Astrocyte of the cerebellum (primary cell): ENCODE measurements at regions not wholly inside any gene's neighbourhood (a gene's known extent, or its start where the extent isn't known, plus 50 kb on each side); places are given as distances from the start of the nearest gene placed in this dataset.

Experiments
- DNase-seq: peaks from one replicate; pipeline ENCODE4 v3.0.0-alpha.2; 2011; ENCODE audit warnings: low read depth
- H3K4me3 ChIP-seq: 2 replicates; pipeline ENCODE4 v1.5.1; 2011; ENCODE audit warnings: mild to moderate bottlenecking, low read depth, low read length, moderate library complexity
- in situ Hi-C: cut with HindIII; loops from 2 replicates; pipeline ENCODE4 v1.10.0; 2017; ENCODE audit warnings: low sequenced_read_pairs
- TF ChIP-seq, protein P1 (sequence below): IDR thresholded peaks from 2 replicates; pipeline ENCODE4 v1.5.1; 2012; ENCODE audit warnings: low read length, low read depth, moderate library complexity, mild to moderate bottlenecking; ENCODE audit errors: missing control alignments

- no peak for DNase-seq
- TF ChIP-seq, protein P1, sequence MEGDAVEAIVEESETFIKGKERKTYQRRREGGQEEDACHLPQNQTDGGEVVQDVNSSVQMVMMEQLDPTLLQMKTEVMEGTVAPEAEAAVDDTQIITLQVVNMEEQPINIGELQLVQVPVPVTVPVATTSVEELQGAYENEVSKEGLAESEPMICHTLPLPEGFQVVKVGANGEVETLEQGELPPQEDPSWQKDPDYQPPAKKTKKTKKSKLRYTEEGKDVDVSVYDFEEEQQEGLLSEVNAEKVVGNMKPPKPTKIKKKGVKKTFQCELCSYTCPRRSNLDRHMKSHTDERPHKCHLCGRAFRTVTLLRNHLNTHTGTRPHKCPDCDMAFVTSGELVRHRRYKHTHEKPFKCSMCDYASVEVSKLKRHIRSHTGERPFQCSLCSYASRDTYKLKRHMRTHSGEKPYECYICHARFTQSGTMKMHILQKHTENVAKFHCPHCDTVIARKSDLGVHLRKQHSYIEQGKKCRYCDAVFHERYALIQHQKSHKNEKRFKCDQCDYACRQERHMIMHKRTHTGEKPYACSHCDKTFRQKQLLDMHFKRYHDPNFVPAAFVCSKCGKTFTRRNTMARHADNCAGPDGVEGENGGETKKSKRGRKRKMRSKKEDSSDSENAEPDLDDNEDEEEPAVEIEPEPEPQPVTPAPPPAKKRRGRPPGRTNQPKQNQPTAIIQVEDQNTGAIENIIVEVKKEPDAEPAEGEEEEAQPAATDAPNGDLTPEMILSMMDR = no peak
- in situ Hi-C loops = no loop called here
- no peak overlapping the region for H3K4me3 ChIP-seq
Measured at GRCh38 chr3:96267577-96267976, 546.8 kb upstream of the EPHA6 start.

- TF ChIP-seq, protein P1 = no peak
- no peak overlapping the region for H3K4me3 ChIP-seq
- in situ Hi-C loops = loop anchor here (10.0 kb wide), 1 partner anchor 69 kb away; no protein-coding TSS in a partner anchor
- DNase-seq = no peak
Measured at GRCh38 chr3:96294143-96294542, 520.3 kb upstream of the EPHA6 start.

- in situ Hi-C loops = no loop called here
- TF ChIP-seq, protein P1 = no peak
- no peak overlapping the region for H3K4me3 ChIP-seq
- no peak for DNase-seq
Measured at GRCh38 chr3:96300743-96301142, 513.7 kb upstream of the EPHA6 start.

GRCh38 chr3:96319166-96319565, 495.2 kb upstream of the EPHA6 start:
- no peak for DNase-seq

GRCh38 chr3:96324087-96324486, 490.3 kb upstream of the EPHA6 start:
- TF ChIP-seq, protein P1 = no peak
- in situ Hi-C loops = no loop called here
- no peak for DNase-seq
- H3K4me3 ChIP-seq = no peak overlapping the region

More at GRCh38 chr3:96319166-96319565, 495.2 kb upstream of the EPHA6 start:
- TF ChIP-seq, protein P1 = no peak
- in situ Hi-C loops = no loop called here
- H3K4me3 ChIP-seq = no peak overlapping the region

GRCh38 chr3:96330795-96331194, 483.6 kb upstream of the EPHA6 start:
- in situ Hi-C loops = no loop called here
- no peak overlapping the region for H3K4me3 ChIP-seq
- no peak for DNase-seq
- TF ChIP-seq, protein P1 = no peak

DNA sequence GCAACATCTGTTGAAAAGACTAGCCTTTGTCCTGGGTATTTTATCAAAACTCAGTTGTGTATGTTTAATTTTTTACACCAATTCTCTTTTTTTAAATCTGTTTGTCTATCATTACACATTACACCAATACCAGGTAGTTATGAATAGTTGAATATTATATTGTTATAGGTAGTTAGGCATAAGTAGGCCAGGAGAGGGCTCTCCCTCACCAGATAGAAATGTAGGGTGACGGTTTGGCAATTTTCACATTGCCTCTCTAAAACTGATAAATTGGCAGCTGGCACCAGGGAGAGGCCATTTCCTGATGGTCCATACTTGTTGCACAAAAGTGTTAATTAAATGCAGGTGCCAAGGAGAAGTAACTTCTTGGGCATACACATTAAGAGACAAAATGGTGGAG, 483.1 kb upstream of the EPHA6 start:
- in situ Hi-C loops = no loop called here
- TF ChIP-seq, protein P1 = no peak
- DNase-seq = no peak
- H3K4me3 ChIP-seq = no peak overlapping the region
